ENCODE measurements at regions not wholly inside any gene's neighbourhood (a gene's known extent, or its start where the extent isn't known, plus 50 kb on each side); places are given as distances from the start of the nearest gene placed in this dataset.

DNA sequence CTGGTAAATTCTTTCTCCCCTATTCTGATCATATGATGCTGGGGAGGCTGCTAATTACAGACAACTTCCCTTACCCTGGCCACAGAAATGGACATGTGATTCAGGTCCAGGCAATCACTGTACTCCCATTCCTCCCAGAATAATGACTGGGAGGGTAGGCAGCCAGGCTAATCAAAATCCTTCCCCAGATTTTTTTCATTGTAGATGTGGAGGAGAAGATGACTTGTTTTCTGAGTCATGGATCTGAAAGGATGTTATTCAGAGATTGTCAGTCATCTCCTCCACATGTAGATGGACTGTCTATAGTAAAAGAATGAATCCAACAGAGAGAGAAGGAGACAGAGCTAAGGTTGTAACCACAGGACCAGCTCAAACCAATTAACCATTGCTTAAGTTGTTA is 123.9 kb upstream of the PUM3 start (continued):
- TF ChIP-seq, protein P1, sequence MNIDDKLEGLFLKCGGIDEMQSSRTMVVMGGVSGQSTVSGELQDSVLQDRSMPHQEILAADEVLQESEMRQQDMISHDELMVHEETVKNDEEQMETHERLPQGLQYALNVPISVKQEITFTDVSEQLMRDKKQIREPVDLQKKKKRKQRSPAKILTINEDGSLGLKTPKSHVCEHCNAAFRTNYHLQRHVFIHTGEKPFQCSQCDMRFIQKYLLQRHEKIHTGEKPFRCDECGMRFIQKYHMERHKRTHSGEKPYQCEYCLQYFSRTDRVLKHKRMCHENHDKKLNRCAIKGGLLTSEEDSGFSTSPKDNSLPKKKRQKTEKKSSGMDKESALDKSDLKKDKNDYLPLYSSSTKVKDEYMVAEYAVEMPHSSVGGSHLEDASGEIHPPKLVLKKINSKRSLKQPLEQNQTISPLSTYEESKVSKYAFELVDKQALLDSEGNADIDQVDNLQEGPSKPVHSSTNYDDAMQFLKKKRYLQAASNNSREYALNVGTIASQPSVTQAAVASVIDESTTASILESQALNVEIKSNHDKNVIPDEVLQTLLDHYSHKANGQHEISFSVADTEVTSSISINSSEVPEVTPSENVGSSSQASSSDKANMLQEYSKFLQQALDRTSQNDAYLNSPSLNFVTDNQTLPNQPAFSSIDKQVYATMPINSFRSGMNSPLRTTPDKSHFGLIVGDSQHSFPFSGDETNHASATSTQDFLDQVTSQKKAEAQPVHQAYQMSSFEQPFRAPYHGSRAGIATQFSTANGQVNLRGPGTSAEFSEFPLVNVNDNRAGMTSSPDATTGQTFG (tag by site-specific recombination; IDR thresholded peaks at IDR 0.05; ENCODE audit: borderline replicate concordance), result no peak
- no peak for TF ChIP-seq ZNF335 (tag by site-specific recombination; conservative IDR thresholded peaks at IDR 0.05)
- no peak for TF ChIP-seq ZNF211 (tag by site-specific recombination; IDR thresholded peaks at IDR 0.05; ENCODE audit: low read depth)

DNA sequence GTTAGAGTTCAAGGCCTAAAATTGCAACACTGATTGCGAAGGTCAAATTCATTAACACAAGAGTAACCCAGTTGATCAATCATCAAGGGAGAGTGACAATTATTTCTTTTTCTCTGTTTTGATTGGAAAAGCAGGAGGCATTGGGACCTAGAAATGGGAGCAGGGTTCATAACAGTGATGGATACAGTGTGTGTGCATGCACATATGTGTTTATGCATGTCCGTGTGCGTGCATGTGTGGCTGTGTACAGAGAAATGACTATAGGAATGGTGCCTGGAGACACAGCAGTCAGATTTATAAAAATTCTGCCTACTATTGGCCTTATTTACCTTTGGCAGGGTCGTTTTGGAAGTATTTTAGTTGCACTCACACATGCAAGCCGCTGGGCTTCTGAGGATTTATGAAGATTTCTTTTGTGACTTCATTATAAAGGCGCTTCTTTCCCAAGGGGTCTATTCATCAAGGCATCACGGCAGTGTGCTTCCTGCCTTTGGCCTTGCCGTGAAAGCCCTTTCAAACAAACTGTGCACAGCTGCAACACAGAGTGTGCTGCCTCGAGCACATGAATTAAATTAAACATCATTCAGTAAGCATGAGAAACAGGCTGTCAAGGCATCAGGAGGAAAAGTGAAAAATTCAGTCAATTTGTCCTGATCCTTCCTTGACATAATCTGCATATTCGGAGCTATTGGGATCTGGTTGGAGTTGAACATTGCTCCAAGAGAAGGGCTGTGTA is 122.8 kb upstream of the PUM3 start:
- POLR2A ChIA-PET, result no interaction called here
- TF ChIP-seq ZNF423 (tag by site-specific recombination; IDR thresholded peaks at IDR 0.05) (no peak), GLIS1 (tag by site-specific recombination; IDR thresholded peaks at IDR 0.05) (no peak), ZNF561 (tag by site-specific recombination; IDR thresholded peaks at IDR 0.05; ENCODE audit: borderline replicate concordance) (no peak), ZNF560 (tag by site-specific recombination; IDR thresholded peaks at IDR 0.05; ENCODE audit: borderline replicate concordance) (no peak), ZNF626 (tag by site-specific recombination; IDR thresholded peaks at IDR 0.05) (no peak), RBAK (tag by site-specific recombination; IDR thresholded peaks at IDR 0.05) (no peak), ZNF768 (tag by site-specific recombination; IDR thresholded peaks at IDR 0.05) (no peak), ZNF138 (tag by site-specific recombination; IDR thresholded peaks at IDR 0.05; ENCODE audit: borderline replicate concordance) (no peak), ZNF324 (tag by site-specific recombination; IDR thresholded peaks at IDR 0.05) (no peak)
- TF ChIP-seq, protein P2, sequence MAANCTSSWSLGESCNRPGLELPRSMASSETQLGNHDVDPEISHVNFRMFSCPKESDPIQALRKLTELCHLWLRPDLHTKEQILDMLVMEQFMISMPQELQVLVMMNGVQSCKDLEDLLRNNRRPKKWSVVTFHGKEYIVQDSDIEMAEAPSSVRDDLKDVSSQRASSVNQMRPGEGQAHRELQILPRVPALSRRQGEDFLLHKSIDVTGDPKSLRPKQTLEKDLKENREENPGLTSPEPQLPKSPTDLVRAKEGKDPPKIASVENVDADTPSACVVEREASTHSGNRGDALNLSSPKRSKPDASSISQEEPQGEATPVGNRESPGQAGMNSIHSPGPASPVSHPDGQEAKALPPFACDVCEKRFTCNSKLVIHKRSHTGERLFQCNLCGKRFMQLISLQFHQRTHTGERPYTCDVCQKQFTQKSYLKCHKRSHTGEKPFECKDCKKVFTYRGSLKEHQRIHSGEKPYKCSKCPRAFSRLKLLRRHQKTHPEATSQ (tag by site-specific recombination; IDR thresholded peaks at IDR 0.05), result no peak
- H3K4me1 ChIP-seq (ENCODE audit: control insufficient read depth, insufficient read depth, low read length), result no peaks in the 10 kb centered on the region
- CTCF ChIA-PET, result no interaction called here
- H3K9me3 ChIP-seq (ENCODE audit: control insufficient read depth, insufficient read depth, low read depth, low read length), result no peaks in the 10 kb centered on the region
- H3K27ac ChIP-seq (ENCODE audit: extremely low read depth, low read depth, low read length), result no peak overlapping the region
- H3K36me3 ChIP-seq (ENCODE audit: control insufficient read depth in 2 of 2, insufficient read depth in 1 of 2, low read length in 2 of 2), result no peaks in the 10 kb centered on the region
- H3K4me3 ChIP-seq (ENCODE audit: low read depth, low read length), result no peak overlapping the region

- CTCF ChIA-PET, result interaction anchor here (0.9 kb wide), 1 partner anchor 171 kb away, joined by 3 read pairs; no protein-coding TSS in a partner anchor
- Histone ChIP-seq H3K9me3 (ENCODE audit: control insufficient read depth, insufficient read depth, low read depth, low read length) (no peaks in the 10 kb centered on the region), H3K4me1 (ENCODE audit: control insufficient read depth, insufficient read depth, low read length) (no peaks in the 10 kb centered on the region), H3K27ac (ENCODE audit: extremely low read depth, low read depth, low read length) (no peak overlapping the region), H3K4me3 (ENCODE audit: low read depth, low read length) (no peak overlapping the region), H3K36me3 (ENCODE audit: control insufficient read depth in 2 of 2, insufficient read depth in 1 of 2, low read length in 2 of 2) (no peaks in the 10 kb centered on the region)
- POLR2A ChIA-PET, result no interaction called here
- TF ChIP-seq KLF1 (tag by site-specific recombination; IDR thresholded peaks at IDR 0.05) (no peak), ZXDB (tag by site-specific recombination; IDR thresholded peaks at IDR 0.05) (no peak), REPIN1 (tag by site-specific recombination; IDR thresholded peaks at IDR 0.05; ENCODE audit: low read depth) (no peak), ZFP41 (tag by site-specific recombination; IDR thresholded peaks at IDR 0.05; ENCODE audit: borderline replicate concordance) (no peak), ZNF155 (tag by site-specific recombination; IDR thresholded peaks at IDR 0.05) (no peak), ZNF558 (tag by site-specific recombination; IDR thresholded peaks at IDR 0.05) (no peak), ZNF19 (tag by site-specific recombination; IDR thresholded peaks at IDR 0.05; ENCODE audit: low read depth) (no peak), EGR2 (tag by site-specific recombination; IDR thresholded peaks at IDR 0.05; ENCODE audit: low read depth) (no peak), ZNF138 (tag by site-specific recombination; IDR thresholded peaks at IDR 0.05; ENCODE audit: borderline replicate concordance) (no peak), ZBTB11 (tag by site-specific recombination; conservative IDR thresholded peaks at IDR 0.05; ENCODE audit: low read depth) (no peak)
- TF ChIP-seq, protein P3, sequence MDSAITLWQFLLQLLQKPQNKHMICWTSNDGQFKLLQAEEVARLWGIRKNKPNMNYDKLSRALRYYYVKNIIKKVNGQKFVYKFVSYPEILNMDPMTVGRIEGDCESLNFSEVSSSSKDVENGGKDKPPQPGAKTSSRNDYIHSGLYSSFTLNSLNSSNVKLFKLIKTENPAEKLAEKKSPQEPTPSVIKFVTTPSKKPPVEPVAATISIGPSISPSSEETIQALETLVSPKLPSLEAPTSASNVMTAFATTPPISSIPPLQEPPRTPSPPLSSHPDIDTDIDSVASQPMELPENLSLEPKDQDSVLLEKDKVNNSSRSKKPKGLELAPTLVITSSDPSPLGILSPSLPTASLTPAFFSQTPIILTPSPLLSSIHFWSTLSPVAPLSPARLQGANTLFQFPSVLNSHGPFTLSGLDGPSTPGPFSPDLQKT (IDR thresholded peaks at IDR 0.05; ENCODE audit: borderline replicate concordance, low read depth, low read length), result no peak
Measured at GRCh38 chr9:2964470-2964869, 120.6 kb upstream of the PUM3 start.

Measured in HEK293 (cell line).